GM18909 (cell line): ENCODE measurements at regions not wholly inside any gene's neighbourhood (a gene's known extent, or its start where the extent isn't known, plus 50 kb on each side); places are given as distances from the start of the nearest gene placed in this dataset.
"Not testable (repeated sequence)": the region's sequence is repeated elsewhere in the genome, so short reads cannot be mapped to it uniquely, and the experiment has no call there.

ENCODE experiments used
- ATAC-seq: cut with Tn5 transposase; IDR thresholded peaks from one replicate; pipeline ENCODE4 v1.9.1; 2021; ENCODE audit warnings: mild to moderate bottlenecking; ENCODE audit not compliant: unreplicated experiment, poor library complexity

DNA sequence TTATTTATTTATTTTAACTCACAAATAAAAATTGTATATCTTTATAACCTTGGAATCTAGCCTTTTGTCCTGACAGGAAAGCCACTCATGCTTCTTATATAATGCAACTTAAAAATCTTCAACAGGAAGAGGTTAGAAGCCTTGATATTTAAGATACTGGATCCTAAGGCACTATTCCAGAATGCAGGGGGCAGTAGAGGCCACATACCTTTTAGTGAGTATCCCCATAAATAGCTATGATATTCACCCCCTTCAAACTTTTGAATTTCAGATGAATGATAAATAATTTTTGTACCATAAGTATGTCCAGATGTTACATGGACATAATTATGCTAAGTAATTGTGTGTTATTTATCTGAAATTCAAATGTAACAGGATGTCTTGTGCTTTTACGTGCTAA is 592.7 kb upstream of the VRK2 start:
- ATAC-seq = no peak

DNA sequence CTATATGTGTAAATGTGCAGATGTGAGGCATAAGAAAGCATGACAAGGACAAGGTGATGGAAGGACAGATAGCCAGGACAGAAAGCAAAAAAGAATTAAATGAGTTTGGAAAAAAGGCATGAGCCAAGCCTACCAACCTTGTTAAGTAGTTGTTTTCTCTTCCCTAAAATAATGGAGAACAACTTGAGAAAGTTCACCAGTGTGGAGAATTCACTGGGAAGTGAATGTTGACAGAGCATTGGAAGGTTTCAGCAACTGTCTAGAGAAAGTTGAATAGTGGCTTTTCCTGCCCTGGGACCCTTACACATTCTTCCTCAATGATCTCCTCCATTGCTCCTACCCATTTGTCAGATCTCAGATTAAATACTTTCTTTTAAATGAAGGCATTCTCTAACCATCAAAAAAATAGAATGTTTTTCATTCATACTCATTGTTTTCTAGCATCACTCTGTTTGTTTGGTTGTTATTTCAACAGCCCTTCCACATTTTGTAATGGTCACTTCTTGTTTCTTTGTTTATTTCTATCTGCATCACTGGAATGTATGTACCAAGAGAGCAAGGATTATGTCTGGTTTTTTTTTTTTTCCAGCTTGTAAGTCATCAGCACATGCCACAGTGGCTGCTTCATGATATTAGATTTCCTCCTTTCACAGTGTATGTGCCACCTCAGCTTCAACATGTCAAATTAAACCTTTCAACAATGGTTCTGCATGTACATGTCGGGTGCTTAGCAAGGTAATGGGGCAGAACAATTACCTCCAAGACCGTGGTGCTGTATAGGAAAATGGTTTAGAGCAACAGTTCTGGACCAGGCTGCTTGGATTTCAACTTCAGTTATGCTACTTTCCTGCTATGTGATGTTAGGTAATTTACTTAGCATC is 586.0 kb upstream of the VRK2 start:
- ATAC-seq = no peak

GRCh38 chr2:57461624-57462023 is 585.0 kb upstream of the VRK2 start:
- no peak for ATAC-seq

DNA sequence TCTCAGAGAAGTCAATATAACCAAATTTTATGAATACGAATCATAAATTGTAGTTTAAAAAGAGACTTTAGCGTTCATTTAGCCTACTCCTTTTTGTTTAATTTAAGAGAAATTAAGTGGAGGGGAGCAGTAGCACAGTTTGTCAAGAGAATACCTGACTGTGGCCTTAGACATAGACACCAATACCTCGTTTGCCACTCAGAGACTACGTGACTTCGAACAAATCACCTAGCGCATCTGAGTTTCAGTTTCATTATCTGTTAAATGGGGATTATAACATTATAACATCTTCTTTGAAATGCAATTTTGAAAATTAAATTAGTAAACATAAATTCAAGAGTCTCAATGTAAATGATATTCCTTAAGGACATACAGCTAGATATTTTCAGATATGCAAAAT is 581.5 kb upstream of the VRK2 start:
- ATAC-seq = no peak

DNA sequence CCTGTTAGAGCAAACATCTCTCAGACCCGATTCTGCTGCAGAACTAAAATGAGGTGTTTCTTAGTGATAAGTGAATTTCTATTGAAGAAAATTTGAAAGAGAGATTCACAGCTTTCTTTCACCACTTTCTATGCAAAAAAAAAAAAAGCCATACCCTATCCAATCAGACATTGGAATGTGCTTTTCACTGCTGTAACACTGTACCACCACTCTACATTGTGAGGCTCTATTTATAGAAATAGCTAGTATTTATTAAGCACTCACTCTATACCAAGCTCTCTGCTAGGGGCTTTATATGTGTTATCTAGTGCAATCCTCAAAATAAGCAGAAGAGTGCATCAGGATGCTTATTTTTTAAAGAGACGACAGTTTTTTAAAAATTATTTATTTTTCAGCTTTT is 580.6 kb upstream of the VRK2 start:
- no peak for ATAC-seq

GRCh38 chr2:57475391-57475790 is 571.2 kb upstream of the VRK2 start:
- no peak for ATAC-seq

GRCh38 chr2:57479981-57480380 is 566.6 kb upstream of the VRK2 start:
- ATAC-seq = no peak

GRCh38 chr2:57488061-57488460 is 558.5 kb upstream of the VRK2 start:
- no peak for ATAC-seq

DNA sequence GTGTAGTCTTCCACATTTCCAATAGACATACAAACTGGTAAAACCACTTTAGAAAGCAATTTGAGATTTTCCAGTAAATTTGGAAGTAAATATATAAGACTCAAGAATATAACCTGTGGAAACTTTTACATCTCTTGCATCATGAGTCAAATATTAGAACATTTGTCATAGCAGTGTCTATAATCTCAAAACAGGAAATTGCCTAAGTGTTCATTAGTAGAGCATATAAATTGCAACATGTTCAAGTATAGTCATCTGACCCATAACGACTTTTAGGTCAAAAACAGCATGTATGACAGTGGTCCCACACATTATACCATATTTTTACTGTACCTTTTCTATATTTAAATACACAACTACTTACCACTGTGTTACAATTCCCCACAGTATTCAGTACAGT is 555.9 kb upstream of the VRK2 start:
- no peak for ATAC-seq

GRCh38 chr2:57491213-57491612 is 555.4 kb upstream of the VRK2 start:
- ATAC-seq = no peak

DNA sequence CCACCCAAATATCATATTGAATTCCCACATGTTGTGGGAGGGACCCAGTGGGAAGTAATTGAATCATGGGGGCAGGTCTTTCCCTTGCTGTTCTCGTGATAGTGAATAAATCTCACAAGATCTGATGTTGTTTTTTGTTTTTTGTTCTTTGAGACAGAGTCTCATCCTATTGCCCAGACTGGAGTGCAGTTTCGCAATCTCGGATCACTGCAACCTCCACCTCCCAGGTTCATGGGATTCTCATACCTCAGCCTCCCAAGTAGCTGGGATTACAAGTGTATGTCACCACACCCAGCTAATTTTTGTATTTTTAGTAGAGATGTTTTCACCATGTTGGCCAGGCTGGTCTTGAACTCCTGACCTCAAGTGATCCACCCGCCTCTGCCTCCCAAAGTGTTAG is 552.6 kb upstream of the VRK2 start:
- ATAC-seq = not testable (repeated sequence)

- ATAC-seq = peak; percentile 89
These were observed 549.0 kb upstream of the VRK2 start for GRCh38 chr2:57497489-57498096.

DNA sequence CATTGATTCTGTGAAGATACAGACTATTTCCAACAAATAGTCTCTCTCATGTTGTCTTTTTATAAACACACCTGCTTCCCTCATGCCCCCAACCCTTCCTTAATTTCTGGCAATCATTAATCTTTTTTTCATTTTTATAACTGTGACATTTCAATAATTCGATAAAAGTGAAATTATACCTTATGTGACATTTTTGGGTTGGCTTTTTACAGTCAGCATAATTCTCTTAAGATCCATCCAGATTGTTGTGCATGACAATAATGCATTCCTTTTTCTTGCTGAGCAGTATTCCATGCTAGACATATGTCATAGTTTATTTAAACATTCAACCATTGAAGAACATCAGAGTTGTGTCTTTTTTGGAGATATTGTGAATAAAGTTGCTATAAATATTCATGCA is 541.8 kb upstream of the VRK2 start:
- no peak for ATAC-seq

GRCh38 chr2:57509189-57509588 is 537.4 kb upstream of the VRK2 start:
- no peak for ATAC-seq

GRCh38 chr2:57510704-57511103 is 535.9 kb upstream of the VRK2 start:
- no peak for ATAC-seq

GRCh38 chr2:57515366-57515765 is 531.2 kb upstream of the VRK2 start:
- ATAC-seq = no peak

GRCh38 chr2:57516698-57517340 is 529.8 kb upstream of the VRK2 start:
- peak; percentile 91 for ATAC-seq

DNA sequence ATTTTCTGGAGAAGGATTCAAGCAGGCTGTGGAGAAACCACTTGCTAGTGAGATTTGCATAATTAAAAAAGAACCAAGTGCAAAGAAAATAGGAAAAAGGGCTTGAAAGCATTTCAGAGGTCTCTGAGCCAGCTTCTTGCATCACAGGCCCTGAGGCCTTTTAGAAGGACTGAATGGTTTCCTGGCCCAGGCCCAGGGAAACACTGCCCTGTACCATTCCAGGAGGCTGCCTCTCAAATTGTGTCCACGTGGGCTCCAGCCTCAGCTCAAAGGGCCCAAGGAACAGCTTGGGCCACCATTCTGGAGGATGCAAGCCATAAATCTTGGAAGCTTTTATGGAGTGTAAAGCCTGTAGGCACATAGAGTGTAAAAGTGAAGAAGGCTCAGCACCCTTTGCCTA is 523.3 kb upstream of the VRK2 start:
- no peak for ATAC-seq

- no peak for ATAC-seq
These were observed 518.9 kb upstream of the VRK2 start for GRCh38 chr2:57527685-57528084.

- ATAC-seq = no peak
These were observed 518.1 kb upstream of the VRK2 start for GRCh38 chr2:57528499-57528898.

GRCh38 chr2:57534358-57534757 is 512.2 kb upstream of the VRK2 start:
- ATAC-seq = no peak
